T-cell (primary cell): ENCODE measurements at regions not wholly inside any gene's neighbourhood (a gene's known extent, or its start where the extent isn't known, plus 50 kb on each side); places are given as distances from the start of the nearest gene placed in this dataset.

ENCODE experiments used
- ATAC-seq, 4 experiments: fragments of 200-7000 bp in 3 of 4; fragments of 150-1000 bp in 1 of 4; cut with Tn5 transposase; replicated peaks in 1 of 4; 1 replicate in 3 of 4; 2 replicates in 1 of 4; pipeline ENCODE4 v1.10.0; 2021; ENCODE audit warnings: moderate library complexity in 3 of 4, mild to moderate bottlenecking in 2 of 4, moderate number of reproducible peaks in 1 of 4
- CTCF ChIA-PET, 2 donors: fragments of 300-600 bp; sonication (Branson Sonifier 250); formaldehyde crosslinking; loops; one replicate each; lab custom pipeline; 2022; ENCODE audit warnings: antibody characterized with exemption in 2 of 2; lab: Charles Lee
- POLR2A ChIA-PET, 2 donors: fragments of 300-600 bp; sonication (Branson Sonifier 250); formaldehyde crosslinking; loops; one replicate each; lab custom pipeline; 2022; ENCODE audit warnings: antibody characterized with exemption in 2 of 2; lab: Charles Lee
- DNase-seq, 35 experiments: peaks; one replicate each; pipeline versions ENCODE4 v3.0.0 to v3.0.0-alpha.2; 2013 to 2023
- H3K27ac ChIP-seq: one replicate; pipeline ENCODE4 v1.5.1; 2013; ENCODE audit warnings: low read length
- H3K27me3 ChIP-seq, 2 experiments: replicated peaks in 1 of 2; 1 replicate in 1 of 2; 2 replicates in 1 of 2; pipeline versions ENCODE4 v1.6.1 to v1.7.0; 2013; ENCODE audit warnings: low read length in 1 of 2, mixed read lengths in 1 of 2; ENCODE audit not compliant: control insufficient read depth in 2 of 2, insufficient read depth in 2 of 2; ENCODE audit errors: extremely low read depth in 1 of 2
- H3K36me3 ChIP-seq, 2 donors: 1 replicate in 1 of 2; 2 replicates in 1 of 2; pipeline versions ENCODE4 v1.6.1 to v1.7.0; 2013; ENCODE audit warnings: low read length in 1 of 2; ENCODE audit not compliant: control insufficient read depth in 2 of 2, insufficient read depth in 1 of 2; ENCODE audit errors: extremely low read depth in 1 of 2
- H3K4me1 ChIP-seq, 2 experiments: 1 replicate in 1 of 2; 2 replicates in 1 of 2; pipeline versions ENCODE4 v1.6.1 to v1.7.0; 2013; ENCODE audit warnings: low read length in 2 of 2, mixed read lengths in 1 of 2; ENCODE audit not compliant: insufficient read depth in 2 of 2, control insufficient read depth in 1 of 2; ENCODE audit errors: extremely low read depth in 1 of 2
- H3K4me3 ChIP-seq, 2 donors: 1 replicate in 1 of 2; 2 replicates in 1 of 2; pipeline versions ENCODE4 v1.5.1 to v1.7.0; 2013; ENCODE audit warnings: mild to moderate bottlenecking in 2 of 2, low read length in 1 of 2, moderate library complexity in 1 of 2; ENCODE audit not compliant: control insufficient read depth in 1 of 2; ENCODE audit errors: extremely low read depth in 1 of 2
- H3K9me3 ChIP-seq: 2 replicates; pipeline ENCODE4 v1.7.0; 2013
- H3K27ac Mint-ChIP-seq, 2 donors: one replicate each; pipeline ENCODE4 v1.8.0; 2020 to 2021; ENCODE audit warnings: mild to moderate bottlenecking in 2 of 2, mixed read lengths in 2 of 2
- H3K27me3 Mint-ChIP-seq, 2 donors: one replicate each; pipeline ENCODE4 v1.8.0; 2021 to 2022; ENCODE audit warnings: mixed read lengths in 2 of 2
- H3K36me3 Mint-ChIP-seq: one replicate; pipeline ENCODE4 v1.8.0; 2021; ENCODE audit warnings: mixed read lengths
- H3K4me1 Mint-ChIP-seq, 3 donors: one replicate each; pipeline ENCODE4 v1.8.0; 2020 to 2022; ENCODE audit warnings: mixed read lengths in 3 of 3, mild to moderate bottlenecking in 1 of 3
- H3K4me3 Mint-ChIP-seq, 3 donors: one replicate each; pipeline ENCODE4 v1.8.0; 2020 to 2022; ENCODE audit warnings: mild to moderate bottlenecking in 3 of 3, mixed read lengths in 3 of 3, moderate library complexity in 3 of 3
- H3K9me3 Mint-ChIP-seq, 3 donors: one replicate each; pipeline ENCODE4 v1.8.0; 2020 to 2022; ENCODE audit warnings: mixed read lengths in 3 of 3
- WGBS: methylation state at CpG from one replicate; pipeline ENCODE4 v1.1.5; 2013; ENCODE audit warnings: missing lambda C conversion rate; ENCODE audit not compliant: insufficient coverage; 5-methylcytosine and 5-hydroxymethylcytosine counted together

GRCh38 chr9:109601181-109601580, 103.1 kb upstream of the PTPN3 start:
- H3K27me3 ChIP-seq = peaks cover 2 to 3% of the 10 kb centered on the region in 2 experiments
- no CpG with 5 or more reads among the region's 1 CpG for WGBS
- Mint-ChIP-seq H3K27me3 (peaks cover 6 to 10% of the 10 kb centered on the region in 2 donors), H3K4me3 (no peak overlapping the region), H3K4me1 (no peaks in the 10 kb centered on the region), H3K36me3 (no peaks in the 10 kb centered on the region), H3K9me3 (peaks cover 0 to 2% (median 0%) of the 10 kb centered on the region in 3 donors), H3K27ac (no peak overlapping the region)
- POLR2A ChIA-PET = no interaction called here
- ATAC-seq (no peak), DNase-seq (no peak)
- H3K27ac ChIP-seq = no peak overlapping the region
- no peaks in the 10 kb centered on the region for H3K4me1 ChIP-seq
- H3K36me3 ChIP-seq = no peaks in the 10 kb centered on the region
- CTCF ChIA-PET = no interaction called here
- H3K9me3 ChIP-seq = no peaks in the 10 kb centered on the region
- H3K4me3 ChIP-seq = no peak overlapping the region

- Histone ChIP-seq H3K4me1 (no peaks in the 10 kb centered on the region), H3K9me3 (no peaks in the 10 kb centered on the region), H3K27ac (no peak overlapping the region), H3K4me3 (no peak overlapping the region), H3K36me3 (no peaks in the 10 kb centered on the region), H3K27me3 (peaks cover 2 to 3% of the 10 kb centered on the region in 2 experiments)
- H3K36me3 Mint-ChIP-seq = no peaks in the 10 kb centered on the region
- ATAC-seq = no peak
- H3K4me3 Mint-ChIP-seq = no peak overlapping the region
- ChIA-PET CTCF (no interaction called here), POLR2A (no interaction called here)
- H3K27me3 Mint-ChIP-seq = peaks cover 5 to 10% of the 10 kb centered on the region in 2 donors
- no peak overlapping the region for H3K27ac Mint-ChIP-seq
- H3K9me3 Mint-ChIP-seq = peaks cover 0 to 2% (median 0%) of the 10 kb centered on the region in 3 donors
- no peaks in the 10 kb centered on the region for H3K4me1 Mint-ChIP-seq
- 100% methylated on average over 1 of the region's 4 CpGs for whole genome bisulfite sequencing
- no peak for DNase-seq
Measured at GRCh38 chr9:109602987-109603386, 104.9 kb upstream of the PTPN3 start.

- Histone ChIP-seq H3K9me3 (no peaks in the 10 kb centered on the region), H3K4me1 (no peaks in the 10 kb centered on the region), H3K27ac (no peak overlapping the region), H3K36me3 (no peaks in the 10 kb centered on the region), H3K27me3 (peaks cover 2 to 3% of the 10 kb centered on the region in 2 experiments), H3K4me3 (no peak overlapping the region)
- DNase-seq (no peak), ATAC-seq (no peak)
- Mint-ChIP-seq H3K4me1 (no peaks in the 10 kb centered on the region), H3K9me3 (peaks cover 0 to 2% (median 0%) of the 10 kb centered on the region in 3 donors), H3K4me3 (no peak overlapping the region), H3K27ac (no peak overlapping the region), H3K36me3 (no peaks in the 10 kb centered on the region), H3K27me3 (peaks cover 5 to 10% of the 10 kb centered on the region in 2 donors)
- ChIA-PET CTCF (no interaction called here), POLR2A (no interaction called here)
- WGBS = 81% methylated on average over 3 of the region's 6 CpGs
Measured at GRCh38 chr9:109604131-109604530, 106.0 kb upstream of the PTPN3 start.

GRCh38 chr9:109604781-109605180, 106.7 kb upstream of the PTPN3 start:
- no peak overlapping the region for H3K4me3 ChIP-seq
- no CpG with 5 or more reads among the region's 1 CpG for WGBS
- POLR2A ChIA-PET = no interaction called here
- H3K27ac ChIP-seq = no peak overlapping the region
- no peak for ATAC-seq
- H3K9me3 Mint-ChIP-seq = peaks cover 0 to 2% (median 0%) of the 10 kb centered on the region in 3 donors
- peaks cover 2 to 3% of the 10 kb centered on the region in 2 experiments for H3K27me3 ChIP-seq
- CTCF ChIA-PET = no interaction called here
- no peaks in the 10 kb centered on the region for H3K9me3 ChIP-seq
- no peak for DNase-seq
- H3K36me3 Mint-ChIP-seq = no peaks in the 10 kb centered on the region
- no peaks in the 10 kb centered on the region for H3K4me1 ChIP-seq
- H3K36me3 ChIP-seq = no peaks in the 10 kb centered on the region
- no peak overlapping the region for H3K4me3 Mint-ChIP-seq
- H3K27me3 Mint-ChIP-seq = peaks cover 5 to 10% of the 10 kb centered on the region in 2 donors
- H3K4me1 Mint-ChIP-seq = no peaks in the 10 kb centered on the region
- no peak overlapping the region for H3K27ac Mint-ChIP-seq

- Histone ChIP-seq H3K36me3 (no peaks in the 10 kb centered on the region), H3K27me3 (no peaks in the 10 kb centered on the region), H3K4me1 (no peaks in the 10 kb centered on the region), H3K27ac (no peak overlapping the region), H3K4me3 (no peak overlapping the region), H3K9me3 (no peaks in the 10 kb centered on the region)
- H3K4me3 Mint-ChIP-seq = no peak overlapping the region
- H3K27ac Mint-ChIP-seq = no peak overlapping the region
- POLR2A ChIA-PET = no interaction called here
- peaks cover 6 to 14% of the 10 kb centered on the region in 2 donors for H3K27me3 Mint-ChIP-seq
- H3K9me3 Mint-ChIP-seq = peaks cover 0 to 2% (median 0%) of the 10 kb centered on the region in 3 donors
- DNase-seq = no peak
- CTCF ChIA-PET = no interaction called here
- no peaks in the 10 kb centered on the region for H3K4me1 Mint-ChIP-seq
- H3K36me3 Mint-ChIP-seq = no peaks in the 10 kb centered on the region
- no CpG with 5 or more reads among the region's 1 CpG for WGBS
- no peak for ATAC-seq
Measured at GRCh38 chr9:109609060-109609459, 111.0 kb upstream of the PTPN3 start.

GRCh38 chr9:109616571-109617120, 118.5 kb upstream of the PTPN3 start:
- no peak for DNase-seq
- no peak overlapping the region for H3K4me3 ChIP-seq
- ChIA-PET CTCF (no interaction called here), POLR2A (no interaction called here)
- H3K27me3 Mint-ChIP-seq = peaks cover 10 to 16% of the 10 kb centered on the region in 2 donors
- H3K4me1 ChIP-seq = no peaks in the 10 kb centered on the region
- no peaks in the 10 kb centered on the region for H3K27me3 ChIP-seq
- no peak overlapping the region for H3K27ac ChIP-seq
- H3K9me3 ChIP-seq = no peaks in the 10 kb centered on the region
- H3K4me1 Mint-ChIP-seq = no peaks in the 10 kb centered on the region
- no peaks in the 10 kb centered on the region for H3K36me3 ChIP-seq
- no peak overlapping the region for H3K4me3 Mint-ChIP-seq
- H3K36me3 Mint-ChIP-seq = no peaks in the 10 kb centered on the region
- no peak for ATAC-seq
- WGBS = no CpG with 5 or more reads among the region's 1 CpG
- no peak overlapping the region for H3K27ac Mint-ChIP-seq
- peaks cover 0 to 9% (median 0%) of the 10 kb centered on the region in 3 donors for H3K9me3 Mint-ChIP-seq

- H3K27me3 ChIP-seq = no peaks in the 10 kb centered on the region
- no peaks in the 10 kb centered on the region for H3K4me1 ChIP-seq
- H3K9me3 Mint-ChIP-seq = peaks cover 0 to 12% (median 3%) of the 10 kb centered on the region in 3 donors
- no CpG with 5 or more reads among the region's 3 CpGs for WGBS
- H3K27ac Mint-ChIP-seq = no peak overlapping the region
- POLR2A ChIA-PET = no interaction called here
- H3K36me3 ChIP-seq = no peaks in the 10 kb centered on the region
- CTCF ChIA-PET = no interaction called here
- no peaks in the 10 kb centered on the region for H3K9me3 ChIP-seq
- no peak overlapping the region for H3K27ac ChIP-seq
- ATAC-seq (no peak), DNase-seq (no peak)
- peaks cover 11 to 15% of the 10 kb centered on the region in 2 donors for H3K27me3 Mint-ChIP-seq
- H3K4me3 Mint-ChIP-seq = no peak overlapping the region
- H3K36me3 Mint-ChIP-seq = no peaks in the 10 kb centered on the region
- H3K4me3 ChIP-seq = no peak overlapping the region
- H3K4me1 Mint-ChIP-seq = no peaks in the 10 kb centered on the region
Measured at GRCh38 chr9:109619310-109619709, 121.2 kb upstream of the PTPN3 start.
